K562 (cell line): ENCODE measurements at regions not wholly inside any gene's neighbourhood (a gene's known extent, or its start where the extent isn't known, plus 50 kb on each side); places are given as distances from the start of the nearest gene placed in this dataset.

ENCODE experiments used
- CGGBP1 ChIP-seq: fragments of 250-450 bp; sonication (Bioruptor Pico); IDR thresholded peaks from 2 replicates; pipeline ENCODE4 v1.9.0; 2021; ENCODE audit warnings: mild to moderate bottlenecking
- ETV1 ChIP-seq: fragments of 450-650 bp; conservative IDR thresholded peaks from 2 replicates; pipeline ENCODE4 v1.6.1; 2016; ENCODE audit warnings: missing genetic modification characterization, control low read depth, low read depth, missing compliant biosample characterization
- HDAC1 ChIP-seq, 2 experiments: fragments of 450-650 bp; IDR thresholded peaks; 2 replicates each; pipeline ENCODE4 v1.6.1; 2016 to 2017; ENCODE audit warnings: inconsistent platforms in 1 of 2, mild to moderate bottlenecking in 1 of 2, moderate library complexity in 1 of 2
- ILK ChIP-seq: fragments of 450-650 bp; IDR thresholded peaks from 2 replicates; pipeline ENCODE4 v1.6.1; 2016; ENCODE audit warnings: missing genetic modification characterization, low read depth, mild to moderate bottlenecking, missing compliant biosample characterization, moderate library complexity, borderline replicate concordance
- MYNN ChIP-seq, 2 experiments: sonication (generic); formaldehyde crosslinking in 1 of 2; IDR thresholded peaks; 2 replicates each; pipeline versions ENCODE4 v1.5.0 to v1.6.1; 2016 to 2020; ENCODE audit warnings: antibody characterized with exemption in 1 of 2, missing genetic modification reagents in 1 of 2
- RBBP5 ChIP-seq: fragments of 200-600 bp; sonication (generic); IDR thresholded peaks from 2 replicates; pipeline ENCODE4 v1.6.1; 2012; ENCODE audit warnings: borderline replicate concordance, mild to moderate bottlenecking, low read length, control low read depth, inconsistent platforms; ENCODE audit not compliant: insufficient read depth, poor library complexity, severe bottlenecking
- SMC3 ChIP-seq: conservative IDR thresholded peaks from 2 replicates; pipeline ENCODE4 v1.6.1; 2011; ENCODE audit warnings: low read depth, low read length, improper control_type of control experiment; ENCODE audit not compliant: insufficient read depth
- SREBF2 ChIP-seq: sonication (generic); formaldehyde crosslinking; IDR thresholded peaks from 2 replicates; pipeline ENCODE4 v1.4.0; 2020; ENCODE audit warnings: mild to moderate bottlenecking, missing genetic modification reagents
- USF1 ChIP-seq: sonication (generic); formaldehyde crosslinking; IDR thresholded peaks from 2 replicates; pipeline ENCODE4 v1.9.0; 2022; ENCODE audit warnings: mild to moderate bottlenecking, missing genetic modification reagents
- XRCC4 ChIP-seq: IDR thresholded peaks from one replicate; pipeline ENCODE4 v1.6.1; 2011; ENCODE audit not compliant: insufficient read depth, insufficient read length; ENCODE audit errors: extremely low read depth
- ZKSCAN1 ChIP-seq: fragments of 150-350 bp; IDR thresholded peaks from 2 replicates; pipeline ENCODE4 v1.6.1; 2016; ENCODE audit warnings: low read depth, low read length
- TF ChIP-seq, protein P1 (sequence below): fragments of 450-650 bp; IDR thresholded peaks from 2 replicates; pipeline ENCODE4 v1.6.1; 2018; ENCODE audit warnings: mild to moderate bottlenecking, low read depth; ENCODE audit not compliant: partially characterized antibody
- TF ChIP-seq, protein P2 (sequence below): fragments of 250-450 bp; sonication (Bioruptor Pico); IDR thresholded peaks from 2 replicates; pipeline ENCODE4 v1.9.0; 2021; ENCODE audit warnings: mild to moderate bottlenecking, inconsistent platforms

DNA sequence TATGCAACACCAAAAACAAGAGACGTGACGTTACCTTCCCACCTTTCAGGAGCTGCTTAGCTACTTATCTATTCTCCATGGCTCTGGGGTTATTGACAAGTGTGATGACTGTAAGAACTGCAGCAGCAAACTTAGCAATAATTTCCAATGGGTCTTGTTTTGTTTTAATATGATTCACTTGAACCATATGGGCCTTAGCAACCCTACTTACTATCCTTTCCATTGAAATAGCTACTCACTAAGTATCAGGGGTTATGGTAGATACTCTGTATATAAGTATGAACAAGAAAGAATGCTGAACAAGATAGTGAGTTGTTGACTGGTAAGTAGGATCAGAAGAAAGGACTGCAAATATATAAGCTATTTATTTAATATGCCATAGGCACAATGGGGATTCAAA, 69.3 kb upstream of the BBX start (continued):
- TF ChIP-seq, protein P1, sequence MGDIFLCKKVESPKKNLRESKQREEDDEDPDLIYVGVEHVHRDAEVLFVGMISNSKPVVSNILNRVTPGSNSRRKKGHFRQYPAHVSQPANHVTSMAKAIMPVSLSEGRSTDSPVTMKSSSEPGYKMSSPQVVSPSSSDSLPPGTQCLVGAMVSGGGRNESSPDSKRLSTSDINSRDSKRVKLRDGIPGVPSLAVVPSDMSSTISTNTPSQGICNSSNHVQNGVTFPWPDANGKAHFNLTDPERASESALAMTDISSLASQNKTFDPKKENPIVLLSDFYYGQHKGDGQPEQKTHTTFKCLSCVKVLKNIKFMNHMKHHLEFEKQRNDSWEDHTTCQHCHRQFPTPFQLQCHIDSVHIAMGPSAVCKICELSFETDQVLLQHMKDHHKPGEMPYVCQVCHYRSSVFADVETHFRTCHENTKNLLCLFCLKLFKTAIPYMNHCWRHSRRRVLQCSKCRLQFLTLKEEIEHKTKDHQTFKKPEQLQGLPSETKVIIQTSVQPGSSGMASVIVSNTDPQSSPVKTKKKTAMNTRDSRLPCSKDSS: no peak
- TF ChIP-seq ZKSCAN1 (no peak), XRCC4 (no peak), ETV1 (tag) (no peak), RBBP5 (no peak), USF1 (CRISPR knock-in tag) (no peak), CGGBP1 (CRISPR knock-in tag) (no peak), SREBF2 (no peak), MYNN (IDR thresholded peaks at IDR 0.05) (no peak), MYNN (CRISPR knock-in tag; IDR thresholded peaks at IDR 0.05) (no peak), ILK (tag) (no peak), SMC3 (no peak), HDAC1 (IDR thresholded peaks at IDR 0.05) (no peak)
- TF ChIP-seq, protein P2, sequence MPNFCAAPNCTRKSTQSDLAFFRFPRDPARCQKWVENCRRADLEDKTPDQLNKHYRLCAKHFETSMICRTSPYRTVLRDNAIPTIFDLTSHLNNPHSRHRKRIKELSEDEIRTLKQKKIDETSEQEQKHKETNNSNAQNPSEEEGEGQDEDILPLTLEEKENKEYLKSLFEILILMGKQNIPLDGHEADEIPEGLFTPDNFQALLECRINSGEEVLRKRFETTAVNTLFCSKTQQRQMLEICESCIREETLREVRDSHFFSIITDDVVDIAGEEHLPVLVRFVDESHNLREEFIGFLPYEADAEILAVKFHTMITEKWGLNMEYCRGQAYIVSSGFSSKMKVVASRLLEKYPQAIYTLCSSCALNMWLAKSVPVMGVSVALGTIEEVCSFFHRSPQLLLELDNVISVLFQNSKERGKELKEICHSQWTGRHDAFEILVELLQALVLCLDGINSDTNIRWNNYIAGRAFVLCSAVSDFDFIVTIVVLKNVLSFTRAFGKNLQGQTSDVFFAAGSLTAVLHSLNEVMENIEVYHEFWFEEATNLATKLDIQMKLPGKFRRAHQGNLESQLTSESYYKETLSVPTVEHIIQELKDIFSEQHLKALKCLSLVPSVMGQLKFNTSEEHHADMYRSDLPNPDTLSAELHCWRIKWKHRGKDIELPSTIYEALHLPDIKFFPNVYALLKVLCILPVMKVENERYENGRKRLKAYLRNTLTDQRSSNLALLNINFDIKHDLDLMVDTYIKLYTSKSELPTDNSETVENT (CRISPR knock-in tag): no peak
